HCT116 (cell line): ENCODE measurements at regions not wholly inside any gene's neighbourhood (a gene's known extent, or its start where the extent isn't known, plus 50 kb on each side); places are given as distances from the start of the nearest gene placed in this dataset.

ENCODE experiments used
- ATF3 ChIP-seq: IDR thresholded peaks from 2 replicates; pipeline ENCODE4 v1.6.1; 2012
- EZH2 ChIP-seq: fragments of 200-600 bp; sonication (generic); IDR thresholded peaks from 2 replicates; pipeline ENCODE4 v1.6.1; 2017; ENCODE audit warnings: antibody characterized with exemption, mixed run types
- EZH2phosphoT487 ChIP-seq: fragments of 200-600 bp; IDR thresholded peaks from 2 replicates; pipeline ENCODE4 v1.6.1; 2018; ENCODE audit warnings: antibody characterized with exemption, borderline replicate concordance
- POLR2A ChIP-seq: IDR thresholded peaks from 2 replicates; pipeline ENCODE4 v1.7.0; 2011; ENCODE audit warnings: borderline replicate concordance; ENCODE audit not compliant: insufficient read depth, insufficient read length; ENCODE audit errors: extremely low read depth
- RAD21 ChIP-seq: IDR thresholded peaks from 2 replicates; pipeline ENCODE4 v1.6.1; 2012; ENCODE audit warnings: low read depth, mild to moderate bottlenecking
- YY1 ChIP-seq: IDR thresholded peaks from 2 replicates; pipeline ENCODE4 v1.6.1; 2011; ENCODE audit warnings: low read length, low read depth, moderate library complexity, mild to moderate bottlenecking; ENCODE audit not compliant: insufficient replicate concordance; ENCODE audit errors: extremely low read depth
- ZFX ChIP-seq: fragments of 450-650 bp; IDR thresholded peaks from 2 replicates; pipeline ENCODE4 v1.6.1; 2017
- TF ChIP-seq, protein P1 (sequence below), 3 experiments: fragments of 200-600 bp in 1 of 3; sonication (generic) in 1 of 3; IDR thresholded peaks in 2 of 3; conservative IDR thresholded peaks in 1 of 3; 2 replicates each; pipeline ENCODE4 v1.5.1; 2012 to 2017; ENCODE audit warnings: low read depth in 2 of 3, low read length in 2 of 3, antibody characterized with exemption in 1 of 3, borderline replicate concordance in 1 of 3, control low read depth in 1 of 3, mild to moderate bottlenecking in 1 of 3, mixed read lengths in 1 of 3, mixed run types in 1 of 3, moderate library complexity in 1 of 3; ENCODE audit not compliant: insufficient read depth in 1 of 3
- TF ChIP-seq, protein P2 (sequence below): IDR thresholded peaks from 2 replicates; pipeline ENCODE4 v1.6.1; 2012; ENCODE audit warnings: low read depth
- TF ChIP-seq, protein P3 (sequence below): IDR thresholded peaks from 2 replicates; pipeline ENCODE4 v1.6.1; 2012

DNA sequence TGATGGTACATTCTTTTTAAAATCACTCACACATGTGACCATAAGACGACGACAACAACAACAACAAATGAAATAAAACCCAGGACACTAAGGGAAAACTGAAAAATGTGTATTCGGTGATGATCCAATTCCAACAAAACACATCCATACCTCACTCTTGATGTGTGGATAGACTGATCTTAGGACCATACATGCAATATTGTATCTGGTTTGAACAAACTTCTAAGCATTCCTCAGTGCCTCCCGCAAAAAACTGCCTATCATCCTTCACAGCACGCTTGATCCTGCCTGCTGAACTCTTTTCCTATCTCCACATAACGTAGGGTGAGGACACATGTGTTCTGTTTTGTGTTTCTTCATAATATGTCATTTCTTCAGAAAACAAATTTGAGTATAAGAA is 415.2 kb downstream of the KCTD12 start:
- TF ChIP-seq ATF3 = no peak
- TF ChIP-seq, protein P1, sequence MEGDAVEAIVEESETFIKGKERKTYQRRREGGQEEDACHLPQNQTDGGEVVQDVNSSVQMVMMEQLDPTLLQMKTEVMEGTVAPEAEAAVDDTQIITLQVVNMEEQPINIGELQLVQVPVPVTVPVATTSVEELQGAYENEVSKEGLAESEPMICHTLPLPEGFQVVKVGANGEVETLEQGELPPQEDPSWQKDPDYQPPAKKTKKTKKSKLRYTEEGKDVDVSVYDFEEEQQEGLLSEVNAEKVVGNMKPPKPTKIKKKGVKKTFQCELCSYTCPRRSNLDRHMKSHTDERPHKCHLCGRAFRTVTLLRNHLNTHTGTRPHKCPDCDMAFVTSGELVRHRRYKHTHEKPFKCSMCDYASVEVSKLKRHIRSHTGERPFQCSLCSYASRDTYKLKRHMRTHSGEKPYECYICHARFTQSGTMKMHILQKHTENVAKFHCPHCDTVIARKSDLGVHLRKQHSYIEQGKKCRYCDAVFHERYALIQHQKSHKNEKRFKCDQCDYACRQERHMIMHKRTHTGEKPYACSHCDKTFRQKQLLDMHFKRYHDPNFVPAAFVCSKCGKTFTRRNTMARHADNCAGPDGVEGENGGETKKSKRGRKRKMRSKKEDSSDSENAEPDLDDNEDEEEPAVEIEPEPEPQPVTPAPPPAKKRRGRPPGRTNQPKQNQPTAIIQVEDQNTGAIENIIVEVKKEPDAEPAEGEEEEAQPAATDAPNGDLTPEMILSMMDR (IDR thresholded peaks at IDR 0.05 in 2 of 3, conservative IDR thresholded peaks at IDR 0.05 in 1 of 3; ENCODE audit: borderline replicate concordance in 1 of 3, insufficient read depth in 1 of 3, low read depth in 2 of 3, low read length in 2 of 3) = no peak
- no peak for TF ChIP-seq POLR2A
- TF ChIP-seq YY1 = no peak
- no peak for TF ChIP-seq RAD21
- no peak for TF ChIP-seq EZH2
- TF ChIP-seq, protein P2, sequence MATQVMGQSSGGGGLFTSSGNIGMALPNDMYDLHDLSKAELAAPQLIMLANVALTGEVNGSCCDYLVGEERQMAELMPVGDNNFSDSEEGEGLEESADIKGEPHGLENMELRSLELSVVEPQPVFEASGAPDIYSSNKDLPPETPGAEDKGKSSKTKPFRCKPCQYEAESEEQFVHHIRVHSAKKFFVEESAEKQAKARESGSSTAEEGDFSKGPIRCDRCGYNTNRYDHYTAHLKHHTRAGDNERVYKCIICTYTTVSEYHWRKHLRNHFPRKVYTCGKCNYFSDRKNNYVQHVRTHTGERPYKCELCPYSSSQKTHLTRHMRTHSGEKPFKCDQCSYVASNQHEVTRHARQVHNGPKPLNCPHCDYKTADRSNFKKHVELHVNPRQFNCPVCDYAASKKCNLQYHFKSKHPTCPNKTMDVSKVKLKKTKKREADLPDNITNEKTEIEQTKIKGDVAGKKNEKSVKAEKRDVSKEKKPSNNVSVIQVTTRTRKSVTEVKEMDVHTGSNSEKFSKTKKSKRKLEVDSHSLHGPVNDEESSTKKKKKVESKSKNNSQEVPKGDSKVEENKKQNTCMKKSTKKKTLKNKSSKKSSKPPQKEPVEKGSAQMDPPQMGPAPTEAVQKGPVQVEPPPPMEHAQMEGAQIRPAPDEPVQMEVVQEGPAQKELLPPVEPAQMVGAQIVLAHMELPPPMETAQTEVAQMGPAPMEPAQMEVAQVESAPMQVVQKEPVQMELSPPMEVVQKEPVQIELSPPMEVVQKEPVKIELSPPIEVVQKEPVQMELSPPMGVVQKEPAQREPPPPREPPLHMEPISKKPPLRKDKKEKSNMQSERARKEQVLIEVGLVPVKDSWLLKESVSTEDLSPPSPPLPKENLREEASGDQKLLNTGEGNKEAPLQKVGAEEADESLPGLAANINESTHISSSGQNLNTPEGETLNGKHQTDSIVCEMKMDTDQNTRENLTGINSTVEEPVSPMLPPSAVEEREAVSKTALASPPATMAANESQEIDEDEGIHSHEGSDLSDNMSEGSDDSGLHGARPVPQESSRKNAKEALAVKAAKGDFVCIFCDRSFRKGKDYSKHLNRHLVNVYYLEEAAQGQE = no peak
- no peak for TF ChIP-seq EZH2phosphoT487
- TF ChIP-seq, protein P3, sequence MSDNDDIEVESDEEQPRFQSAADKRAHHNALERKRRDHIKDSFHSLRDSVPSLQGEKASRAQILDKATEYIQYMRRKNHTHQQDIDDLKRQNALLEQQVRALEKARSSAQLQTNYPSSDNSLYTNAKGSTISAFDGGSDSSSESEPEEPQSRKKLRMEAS = no peak
- TF ChIP-seq ZFX = no peak
